WTC11 (cell line): ENCODE measurements at regions not wholly inside any gene's neighbourhood (a gene's known extent, or its start where the extent isn't known, plus 50 kb on each side); places are given as distances from the start of the nearest gene placed in this dataset.

Experiments
- ATAC-seq: fragments of 200-7000 bp; cut with Tn5 transposase; 2 replicates; pipeline ENCODE4 v1.10.0; 2021; ENCODE audit warnings: mild to moderate bottlenecking, moderate library complexity
- CTCF ChIA-PET: fragments of 300-600 bp; sonication (Branson Sonifier 250); formaldehyde crosslinking; loops from one replicate; lab custom pipeline; 2021; ENCODE audit warnings: antibody characterized with exemption; lab: Charles Lee
- POLR2A ChIA-PET: fragments of 350-600 bp; sonication (Branson Sonifier 250); formaldehyde crosslinking; loops from one replicate; lab custom pipeline; 2021; ENCODE audit warnings: antibody characterized with exemption; lab: Charles Lee
- DNase-seq: peaks from one replicate; pipeline ENCODE4 v3.0.0; 2021; ENCODE audit warnings: low spot score
- H3K27ac Mint-ChIP-seq: 2 replicates; pipeline ENCODE4 v1.8.0; 2021; ENCODE audit warnings: mixed read lengths
- H3K27me3 Mint-ChIP-seq: 2 replicates; pipeline ENCODE4 v1.8.0; 2021; ENCODE audit warnings: low read depth, mild to moderate bottlenecking, moderate library complexity, mixed read lengths
- H3K36me3 Mint-ChIP-seq: 2 replicates; pipeline ENCODE4 v1.8.0; 2021; ENCODE audit warnings: mixed read lengths
- H3K4me1 Mint-ChIP-seq: 2 replicates; pipeline ENCODE4 v1.8.0; 2022; ENCODE audit warnings: mixed read lengths
- H3K4me3 Mint-ChIP-seq: 2 replicates; pipeline ENCODE4 v1.8.0; 2021; ENCODE audit warnings: mild to moderate bottlenecking, moderate library complexity, mixed read lengths
- H3K9me3 Mint-ChIP-seq: 2 replicates; pipeline ENCODE4 v1.8.0; 2021; ENCODE audit warnings: mixed read lengths
- AFF4 ChIP-seq: sonication (generic); formaldehyde crosslinking; IDR thresholded peaks from 2 replicates; pipeline ENCODE4 v1.8.1; 2023; ENCODE audit warnings: mild to moderate bottlenecking, missing genetic modification reagents, borderline replicate concordance
- ATF6 ChIP-seq: sonication (generic); formaldehyde crosslinking; IDR thresholded peaks from 2 replicates; pipeline ENCODE4 v1.8.1; 2023; ENCODE audit warnings: mild to moderate bottlenecking, missing genetic modification reagents
- CBFB ChIP-seq: sonication (generic); formaldehyde crosslinking; IDR thresholded peaks from 2 replicates; pipeline ENCODE4 v1.8.1; 2022; ENCODE audit warnings: mild to moderate bottlenecking, low read depth, missing genetic modification reagents
- CREB1 ChIP-seq: sonication (generic); formaldehyde crosslinking; IDR thresholded peaks from 2 replicates; pipeline ENCODE4 v1.8.0; 2023; ENCODE audit warnings: mild to moderate bottlenecking, missing genetic modification reagents
- E2F4 ChIP-seq: sonication (generic); formaldehyde crosslinking; IDR thresholded peaks from 2 replicates; pipeline ENCODE4 v1.8.1; 2022; ENCODE audit warnings: low read depth, mild to moderate bottlenecking, moderate library complexity, missing genetic modification reagents, borderline replicate concordance
- ERG ChIP-seq: fragments of 250-450 bp; sonication (Bioruptor Pico); IDR thresholded peaks from 2 replicates; pipeline ENCODE4 v1.8.0; 2021; ENCODE audit warnings: mild to moderate bottlenecking
- ESRRA ChIP-seq: sonication (generic); formaldehyde crosslinking; IDR thresholded peaks from 2 replicates; pipeline ENCODE4 v1.8.1; 2022; ENCODE audit warnings: mild to moderate bottlenecking, missing genetic modification reagents, borderline replicate concordance
- FOXK1 ChIP-seq: sonication (generic); formaldehyde crosslinking; IDR thresholded peaks from 2 replicates; pipeline ENCODE4 v1.8.0; 2022; ENCODE audit warnings: mild to moderate bottlenecking, moderate library complexity, missing genetic modification reagents
- FOXP4 ChIP-seq: sonication (generic); formaldehyde crosslinking; IDR thresholded peaks from 2 replicates; pipeline ENCODE4 v1.8.0; 2022; ENCODE audit warnings: mild to moderate bottlenecking, missing genetic modification reagents
- IRF1 ChIP-seq: sonication (generic); formaldehyde crosslinking; IDR thresholded peaks from 2 replicates; pipeline ENCODE4 v1.8.0; 2023; ENCODE audit warnings: missing genetic modification reagents
- JUN ChIP-seq: sonication (generic); formaldehyde crosslinking; IDR thresholded peaks from 2 replicates; pipeline ENCODE4 v1.8.0; 2023; ENCODE audit warnings: mild to moderate bottlenecking, missing genetic modification reagents
- MLX ChIP-seq: sonication (generic); formaldehyde crosslinking; IDR thresholded peaks from 2 replicates; pipeline ENCODE4 v1.8.1; 2023; ENCODE audit warnings: mild to moderate bottlenecking, missing genetic modification reagents, moderate library complexity
- MXD4 ChIP-seq: fragments of 250-450 bp; sonication (Bioruptor Pico); IDR thresholded peaks from 2 replicates; pipeline ENCODE4 v1.8.0; 2021; ENCODE audit warnings: mild to moderate bottlenecking, moderate library complexity, borderline replicate concordance
- NFE2L1 ChIP-seq: sonication (generic); formaldehyde crosslinking; IDR thresholded peaks from 2 replicates; pipeline ENCODE4 v1.8.1; 2023; ENCODE audit warnings: missing genetic modification reagents
- NR1H2 ChIP-seq: sonication (generic); formaldehyde crosslinking; IDR thresholded peaks from 2 replicates; pipeline ENCODE4 v1.9.0; 2021; ENCODE audit warnings: mild to moderate bottlenecking, moderate library complexity, missing genetic modification reagents
- PRRX2 ChIP-seq: fragments of 250-450 bp; sonication (Bioruptor Pico); IDR thresholded peaks from 2 replicates; pipeline ENCODE4 v1.8.0; 2021; ENCODE audit warnings: mild to moderate bottlenecking
- SMAD3 ChIP-seq: sonication (generic); formaldehyde crosslinking; IDR thresholded peaks from 2 replicates; pipeline ENCODE4 v1.8.0; 2022; ENCODE audit warnings: missing genetic modification reagents, mild to moderate bottlenecking, borderline replicate concordance
- SP1 ChIP-seq: sonication (generic); formaldehyde crosslinking; conservative IDR thresholded peaks from 2 replicates; pipeline ENCODE4 v1.8.1; 2022; ENCODE audit warnings: missing genetic modification reagents
- TEAD1 ChIP-seq: sonication (generic); formaldehyde crosslinking; IDR thresholded peaks from 2 replicates; pipeline ENCODE4 v1.8.0; 2022; ENCODE audit warnings: mild to moderate bottlenecking, missing genetic modification reagents
- ZNF317 ChIP-seq: sonication (generic); formaldehyde crosslinking; IDR thresholded peaks from 2 replicates; pipeline ENCODE4 v1.8.1; 2023; ENCODE audit warnings: low read depth, mild to moderate bottlenecking, moderate library complexity, missing genetic modification reagents, borderline replicate concordance
- ZNF423 ChIP-seq: fragments of 250-450 bp; sonication (Bioruptor Pico); IDR thresholded peaks from 2 replicates; pipeline ENCODE4 v2.1.2; 2022; ENCODE audit warnings: mild to moderate bottlenecking, moderate library complexity
- ZNF512 ChIP-seq: sonication (generic); formaldehyde crosslinking; IDR thresholded peaks from 2 replicates; pipeline ENCODE4 v1.8.1; 2022; ENCODE audit warnings: missing genetic modification reagents, borderline replicate concordance

- H3K9me3 Mint-ChIP-seq, result peaks cover 10% of the 10 kb centered on the region
- no peaks in the 10 kb centered on the region for H3K36me3 Mint-ChIP-seq
- peaks cover 14% of the 10 kb centered on the region for H3K4me1 Mint-ChIP-seq
- POLR2A ChIA-PET, result no interaction called here
- H3K27ac Mint-ChIP-seq, result no peak overlapping the region
- H3K4me3 Mint-ChIP-seq, result no peak overlapping the region
- DNase-seq, result no peak
- TF ChIP-seq ZNF423 (CRISPR knock-in tag) (no peak), FOXK1 (no peak), ERG (CRISPR knock-in tag) (no peak), NFE2L1 (no peak), JUN (no peak), MLX (CRISPR knock-in tag) (no peak), CREB1 (no peak), ZNF317 (CRISPR knock-in tag) (no peak), FOXP4 (no peak), IRF1 (CRISPR knock-in tag) (no peak), ATF6 (no peak), AFF4 (CRISPR knock-in tag) (no peak), TEAD1 (CRISPR knock-in tag) (no peak)
- ATAC-seq, result no peak
- CTCF ChIA-PET, result interaction anchor here (0.6 kb wide), 1 partner anchor 1475 kb away, joined by 3 read pairs; no protein-coding TSS in a partner anchor
- H3K27me3 Mint-ChIP-seq, result peaks cover 37% of the 10 kb centered on the region
Observed at GRCh38 chr20:58147628-58148370, 80.7 kb downstream of the ANKRD60 start.

- CTCF ChIA-PET, result interaction anchor here (1.0 to 1.2 kb wide), 2 partner anchors 59 to 212 kb away, joined by 3 read pairs; no protein-coding TSS in a partner anchor
- no peak for ATAC-seq
- TF ChIP-seq E2F4 (no peak), ESRRA (CRISPR knock-in tag) (no peak), JUN (no peak), CBFB (CRISPR knock-in tag) (no peak), SMAD3 (no peak), SP1 (no peak), MXD4 (CRISPR knock-in tag) (no peak), PRRX2 (CRISPR knock-in tag) (no peak), ZNF512 (no peak), NR1H2 (CRISPR knock-in tag) (no peak)
Observed at GRCh38 chr20:58146746-58147140, 81.7 kb downstream of the ANKRD60 start.

More at GRCh38 chr20:58146746-58147140, 81.7 kb downstream of the ANKRD60 start:
- Mint-ChIP-seq H3K36me3 (no peaks in the 10 kb centered on the region), H3K4me1 (peaks cover 14% of the 10 kb centered on the region), H3K4me3 (no peak overlapping the region), H3K27me3 (peaks cover 37% of the 10 kb centered on the region), H3K9me3 (peaks cover 10% of the 10 kb centered on the region), H3K27ac (no peak overlapping the region)
- POLR2A ChIA-PET, result no interaction called here
- DNase-seq, result no peak
